DND-41 (cell line): ENCODE measurements at regions not wholly inside any gene's neighbourhood (a gene's known extent, or its start where the extent isn't known, plus 50 kb on each side); places are given as distances from the start of the nearest gene placed in this dataset.

Experiments
- CTCF ChIP-seq: IDR thresholded peaks from 2 replicates; pipeline ENCODE4 v1.5.1; 2012; ENCODE audit warnings: borderline replicate concordance, low read length, moderate library complexity, mild to moderate bottlenecking; ENCODE audit not compliant: poor library complexity, severe bottlenecking; ENCODE audit errors: extremely low read depth
- EZH2 ChIP-seq: IDR thresholded peaks from 3 replicates; pipeline ENCODE4 v1.6.1; 2012; ENCODE audit warnings: borderline replicate concordance, low read depth, mild to moderate bottlenecking, moderate library complexity, low read length, inconsistent platforms; ENCODE audit not compliant: severe bottlenecking

GRCh38 chr4:15344041-15344440 lies 83.8 kb upstream of the C1QTNF7 start:
- TF ChIP-seq CTCF (no peak), EZH2 (no peak)
